ENCODE measurements at regions not wholly inside any gene's neighbourhood (a gene's known extent, or its start where the extent isn't known, plus 50 kb on each side); places are given as distances from the start of the nearest gene placed in this dataset.

- no peaks in the 10 kb centered on the region for H3K9me3 ChIP-seq (ENCODE audit: insufficient read depth, low read depth, low read length)
- no peaks in the 10 kb centered on the region for H3K36me3 Mint-ChIP-seq (ENCODE audit: low read depth, unreplicated experiment)
- H3K27ac Mint-ChIP-seq (ENCODE audit: unreplicated experiment), result no peak overlapping the region
- no peak overlapping the region for H2AFZ ChIP-seq (ENCODE audit: low read depth, low read length)
- DNase-seq (ENCODE audit: low read depth) (no peak), FAIRE-seq (no peak)
- peaks cover 60% of the 10 kb centered on the region for H3K27me3 Mint-ChIP-seq (ENCODE audit: low read depth, unreplicated experiment)
- no peaks in the 10 kb centered on the region for H3K4me1 ChIP-seq (ENCODE audit: insufficient read depth, low read length)
- no peak overlapping the region for H3K27ac ChIP-seq (ENCODE audit: low read depth, low read length)
- no peaks in the 10 kb centered on the region for H3K9me3 Mint-ChIP-seq (ENCODE audit: unreplicated experiment)
- H4K20me1 ChIP-seq (ENCODE audit: insufficient read depth, low read length), result no peaks in the 10 kb centered on the region
- no peaks in the 10 kb centered on the region for H3K36me3 ChIP-seq (ENCODE audit: insufficient read depth, low read length)
- no peak overlapping the region for H3K9ac ChIP-seq (ENCODE audit: low read length)
- TF ChIP-seq CTCF (IDR thresholded peaks at IDR 0.05; ENCODE audit: insufficient read depth, low read depth, low read length), result no peak
- TF ChIP-seq EZH2 (IDR thresholded peaks at IDR 0.05; ENCODE audit: insufficient read depth, low read length), result no peak
- H3K4me2 ChIP-seq (ENCODE audit: low read length), result no peak overlapping the region
- no peaks in the 10 kb centered on the region for H3K27me3 ChIP-seq (ENCODE audit: insufficient read depth, low read length)
- no peaks in the 10 kb centered on the region for H3K79me2 ChIP-seq (ENCODE audit: insufficient read depth, low read length)
- no peaks in the 10 kb centered on the region for H3K4me1 Mint-ChIP-seq (ENCODE audit: low read depth, unreplicated experiment)
- no peak overlapping the region for H3K4me3 Mint-ChIP-seq (ENCODE audit: unreplicated experiment)
- H3K4me3 ChIP-seq (ENCODE audit: insufficient read depth, low read depth, low read length), result no peak overlapping the region
These were observed 173.9 kb upstream of the B3GAT1 start for GRCh38 chr11:134585666-134586610.

GRCh38 chr11:134584706-134585445 is 172.8 kb upstream of the B3GAT1 start:
- H2AFZ ChIP-seq (ENCODE audit: low read depth, low read length), result no peak overlapping the region
- FAIRE-seq (no peak), DNase-seq (ENCODE audit: low read depth) (no peak)
- H3K36me3 ChIP-seq (ENCODE audit: insufficient read depth, low read length), result no peaks in the 10 kb centered on the region
- TF ChIP-seq CTCF (IDR thresholded peaks at IDR 0.05; ENCODE audit: insufficient read depth, low read depth, low read length) (no peak), EZH2 (IDR thresholded peaks at IDR 0.05; ENCODE audit: insufficient read depth, low read length) (no peak)
- peaks cover 65% of the 10 kb centered on the region for H3K27me3 Mint-ChIP-seq (ENCODE audit: low read depth, unreplicated experiment)
- no peaks in the 10 kb centered on the region for H3K79me2 ChIP-seq (ENCODE audit: insufficient read depth, low read length)
- no peaks in the 10 kb centered on the region for H3K27me3 ChIP-seq (ENCODE audit: insufficient read depth, low read length)
- H3K9me3 Mint-ChIP-seq (ENCODE audit: unreplicated experiment), result no peaks in the 10 kb centered on the region
- H3K27ac ChIP-seq (ENCODE audit: low read depth, low read length), result no peak overlapping the region
- H3K4me3 Mint-ChIP-seq (ENCODE audit: unreplicated experiment), result no peak overlapping the region
- H4K20me1 ChIP-seq (ENCODE audit: insufficient read depth, low read length), result no peaks in the 10 kb centered on the region
- peaks cover under 1% of the 10 kb centered on the region for H3K4me1 Mint-ChIP-seq (ENCODE audit: low read depth, unreplicated experiment)
- no peaks in the 10 kb centered on the region for H3K36me3 Mint-ChIP-seq (ENCODE audit: low read depth, unreplicated experiment)
- no peak overlapping the region for H3K4me2 ChIP-seq (ENCODE audit: low read length)
- no peaks in the 10 kb centered on the region for H3K4me1 ChIP-seq (ENCODE audit: insufficient read depth, low read length)
- H3K9ac ChIP-seq (ENCODE audit: low read length), result no peak overlapping the region
- no peak overlapping the region for H3K4me3 ChIP-seq (ENCODE audit: insufficient read depth, low read depth, low read length)
- no peak overlapping the region for H3K27ac Mint-ChIP-seq (ENCODE audit: unreplicated experiment)
- no peaks in the 10 kb centered on the region for H3K9me3 ChIP-seq (ENCODE audit: insufficient read depth, low read depth, low read length)

Measured in astrocyte (in vitro differentiated cells and primary cell).